ENCODE measurements at regions not wholly inside any gene's neighbourhood (a gene's known extent, or its start where the extent isn't known, plus 50 kb on each side); places are given as distances from the start of the nearest gene placed in this dataset.

DNA sequence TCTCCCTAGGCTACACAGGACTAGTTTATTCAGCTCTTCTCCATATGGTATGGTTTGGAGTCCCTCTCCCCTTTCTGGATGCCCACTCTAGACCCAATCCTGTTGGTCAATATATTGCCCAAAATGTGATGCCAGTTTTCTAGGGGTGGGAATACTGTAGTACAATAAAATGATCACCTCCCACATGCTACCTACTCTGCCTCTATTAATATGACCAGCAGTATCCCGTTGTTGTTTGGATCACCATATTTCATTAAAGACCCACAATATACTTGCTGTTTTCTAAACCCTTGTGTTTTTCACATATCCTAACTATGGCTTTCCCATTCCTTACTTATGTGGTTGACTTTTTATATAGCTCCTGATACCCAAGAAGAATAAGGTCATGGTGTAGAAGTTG, 95.9 kb upstream of the IGSF21 start:
- TF ChIP-seq, protein P1, sequence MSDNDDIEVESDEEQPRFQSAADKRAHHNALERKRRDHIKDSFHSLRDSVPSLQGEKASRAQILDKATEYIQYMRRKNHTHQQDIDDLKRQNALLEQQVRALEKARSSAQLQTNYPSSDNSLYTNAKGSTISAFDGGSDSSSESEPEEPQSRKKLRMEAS (IDR thresholded peaks at IDR 0.05; ENCODE audit: low read depth, low read length), result no peak
- TF ChIP-seq, protein P2, sequence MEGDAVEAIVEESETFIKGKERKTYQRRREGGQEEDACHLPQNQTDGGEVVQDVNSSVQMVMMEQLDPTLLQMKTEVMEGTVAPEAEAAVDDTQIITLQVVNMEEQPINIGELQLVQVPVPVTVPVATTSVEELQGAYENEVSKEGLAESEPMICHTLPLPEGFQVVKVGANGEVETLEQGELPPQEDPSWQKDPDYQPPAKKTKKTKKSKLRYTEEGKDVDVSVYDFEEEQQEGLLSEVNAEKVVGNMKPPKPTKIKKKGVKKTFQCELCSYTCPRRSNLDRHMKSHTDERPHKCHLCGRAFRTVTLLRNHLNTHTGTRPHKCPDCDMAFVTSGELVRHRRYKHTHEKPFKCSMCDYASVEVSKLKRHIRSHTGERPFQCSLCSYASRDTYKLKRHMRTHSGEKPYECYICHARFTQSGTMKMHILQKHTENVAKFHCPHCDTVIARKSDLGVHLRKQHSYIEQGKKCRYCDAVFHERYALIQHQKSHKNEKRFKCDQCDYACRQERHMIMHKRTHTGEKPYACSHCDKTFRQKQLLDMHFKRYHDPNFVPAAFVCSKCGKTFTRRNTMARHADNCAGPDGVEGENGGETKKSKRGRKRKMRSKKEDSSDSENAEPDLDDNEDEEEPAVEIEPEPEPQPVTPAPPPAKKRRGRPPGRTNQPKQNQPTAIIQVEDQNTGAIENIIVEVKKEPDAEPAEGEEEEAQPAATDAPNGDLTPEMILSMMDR (IDR thresholded peaks at IDR 0.05; ENCODE audit: low read depth, low read length), result no peak
- TF ChIP-seq POLR2A (IDR thresholded peaks at IDR 0.05; ENCODE audit: extremely low read depth, insufficient read length) (no peak), MYC (IDR thresholded peaks at IDR 0.05; ENCODE audit: low read depth, low read length) (no peak)
